SIG-M5 treated with dmso at 0.1 percent for 504 hours (cell line): ENCODE measurements at regions not wholly inside any gene's neighbourhood (a gene's known extent, or its start where the extent isn't known, plus 50 kb on each side); places are given as distances from the start of the nearest gene placed in this dataset.

Experiments
- DNase-seq: peaks from one replicate; lab custom pipeline; 2025; ENCODE audit not compliant: unreplicated experiment; lab: John Stamatoyannopoulos, UW

- no peak for DNase-seq
Observed at GRCh38 chr15:62756995-62757360, 285.6 kb upstream of the TPM1 start.

GRCh38 chr15:62757535-62757934 lies 285.0 kb upstream of the TPM1 start:
- DNase-seq: no peak

- no peak for DNase-seq
Observed at GRCh38 chr15:62758126-62758951, 284.2 kb upstream of the TPM1 start.

GRCh38 chr15:62758952-62759349 lies 283.6 kb upstream of the TPM1 start:
- no peak for DNase-seq

- DNase-seq: no peak
Observed at GRCh38 chr15:62760538-62760937, 282.0 kb upstream of the TPM1 start.

- no peak for DNase-seq
Observed at GRCh38 chr15:62765916-62766315, 276.6 kb upstream of the TPM1 start.

GRCh38 chr15:62766599-62766998 lies 275.9 kb upstream of the TPM1 start:
- no peak for DNase-seq

- no peak for DNase-seq
Observed at GRCh38 chr15:62769604-62770003, 272.9 kb upstream of the TPM1 start.

- DNase-seq: no peak
Observed at GRCh38 chr15:62770111-62770660, 272.4 kb upstream of the TPM1 start.

- no peak for DNase-seq
Observed at GRCh38 chr15:62770752-62771151, 271.8 kb upstream of the TPM1 start.

- DNase-seq: no peak
Observed at GRCh38 chr15:62771234-62771633, 271.3 kb upstream of the TPM1 start.

GRCh38 chr15:62773369-62774165 lies 269.0 kb upstream of the TPM1 start:
- no peak for DNase-seq

GRCh38 chr15:62775932-62776331 lies 266.6 kb upstream of the TPM1 start:
- no peak for DNase-seq

- no peak for DNase-seq
Observed at GRCh38 chr15:62777671-62778070, 264.9 kb upstream of the TPM1 start.

- DNase-seq: peak; percentile 5
Observed at GRCh38 chr15:62779036-62779770, 263.3 kb upstream of the TPM1 start.

GRCh38 chr15:62779899-62780298 lies 262.6 kb upstream of the TPM1 start:
- DNase-seq: no peak

GRCh38 chr15:62781081-62781497 lies 261.5 kb upstream of the TPM1 start:
- no peak for DNase-seq

- DNase-seq: peak; percentile 59
Observed at GRCh38 chr15:62782071-62782841, 260.3 kb upstream of the TPM1 start.

GRCh38 chr15:62782896-62783295 lies 259.7 kb upstream of the TPM1 start:
- DNase-seq: no peak

- DNase-seq: no peak
Observed at GRCh38 chr15:62783303-62783957, 259.1 kb upstream of the TPM1 start.
